Daoy (cell line): ENCODE measurements at regions not wholly inside any gene's neighbourhood (a gene's known extent, or its start where the extent isn't known, plus 50 kb on each side); places are given as distances from the start of the nearest gene placed in this dataset.
A peak's percentile ranks its signal among the peaks of the same experiment; 100 is the strongest.

ENCODE experiments used
- DNase-seq: peaks from one replicate; pipeline ENCODE4 v3.0.0-alpha.2; 2015; ENCODE audit warnings: low read depth

GRCh38 chr2:62370321-62371250 is 135.4 kb downstream of the TMEM17 start:
- no peak for DNase-seq

GRCh38 chr2:62369541-62370202 is 136.3 kb downstream of the TMEM17 start:
- DNase-seq = no peak

GRCh38 chr2:62364791-62365528 is 141.0 kb downstream of the TMEM17 start:
- no peak for DNase-seq

GRCh38 chr2:62363166-62363565 is 142.8 kb downstream of the TMEM17 start:
- DNase-seq = no peak

- no peak for DNase-seq
These were observed 143.4 kb downstream of the TMEM17 start for GRCh38 chr2:62362561-62362960.

GRCh38 chr2:62361964-62362363 is 144.0 kb downstream of the TMEM17 start:
- DNase-seq = no peak

- no peak for DNase-seq
These were observed 151.0 kb downstream of the TMEM17 start for GRCh38 chr2:62354771-62355561.

- no peak for DNase-seq
These were observed 154.0 kb downstream of the TMEM17 start for GRCh38 chr2:62352031-62352430.

GRCh38 chr2:62349788-62350187 is 153.9 kb downstream of the B3GNT2 start:
- no peak for DNase-seq

GRCh38 chr2:62348700-62349099 is 152.8 kb downstream of the B3GNT2 start:
- DNase-seq = no peak

- DNase-seq = no peak
These were observed 151.8 kb downstream of the B3GNT2 start for GRCh38 chr2:62347563-62348270.

- peak; percentile 30 for DNase-seq
These were observed 148.6 kb downstream of the B3GNT2 start for GRCh38 chr2:62344472-62344871.

- DNase-seq = no peak
These were observed 147.9 kb downstream of the B3GNT2 start for GRCh38 chr2:62343636-62344337.

- no peak for DNase-seq
These were observed 147.3 kb downstream of the B3GNT2 start for GRCh38 chr2:62343206-62343605.

- DNase-seq = no peak
These were observed 145.1 kb downstream of the B3GNT2 start for GRCh38 chr2:62340994-62341484.

GRCh38 chr2:62339837-62340236 is 143.9 kb downstream of the B3GNT2 start:
- DNase-seq = no peak

- DNase-seq = no peak
These were observed 143.5 kb downstream of the B3GNT2 start for GRCh38 chr2:62339413-62339812.

- no peak for DNase-seq
These were observed 142.2 kb downstream of the B3GNT2 start for GRCh38 chr2:62338111-62338510.

GRCh38 chr2:62337403-62337802 is 141.5 kb downstream of the B3GNT2 start:
- DNase-seq = no peak

- no peak for DNase-seq
These were observed 139.7 kb downstream of the B3GNT2 start for GRCh38 chr2:62335612-62336011.
